ENCODE measurements at regions not wholly inside any gene's neighbourhood (a gene's known extent, or its start where the extent isn't known, plus 50 kb on each side); places are given as distances from the start of the nearest gene placed in this dataset.

DNA sequence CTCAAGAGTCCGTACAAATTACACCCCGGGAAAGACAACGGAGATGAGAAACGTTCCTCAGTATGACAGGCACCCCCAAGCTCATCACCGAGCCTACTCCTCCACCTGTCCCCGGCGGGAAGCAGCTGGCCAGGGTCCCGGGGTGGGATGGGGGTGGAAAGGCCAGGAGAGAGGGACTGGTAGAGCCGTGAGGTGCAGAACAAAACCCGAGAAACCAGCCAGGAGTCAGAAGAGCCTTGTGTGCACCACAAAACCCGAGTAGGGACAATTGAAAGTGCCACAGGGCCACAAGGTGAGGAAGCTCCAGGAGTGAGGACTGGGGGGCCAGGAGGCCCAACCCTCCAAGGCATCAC lies 75.5 kb upstream of the SALL3 start:
- no peak overlapping the region for H3K4me3 ChIP-seq (ENCODE audit: control insufficient read depth, low read depth, low read length)
- DNase-seq (ENCODE audit: low read depth) = no peak
- TF ChIP-seq, protein P1, sequence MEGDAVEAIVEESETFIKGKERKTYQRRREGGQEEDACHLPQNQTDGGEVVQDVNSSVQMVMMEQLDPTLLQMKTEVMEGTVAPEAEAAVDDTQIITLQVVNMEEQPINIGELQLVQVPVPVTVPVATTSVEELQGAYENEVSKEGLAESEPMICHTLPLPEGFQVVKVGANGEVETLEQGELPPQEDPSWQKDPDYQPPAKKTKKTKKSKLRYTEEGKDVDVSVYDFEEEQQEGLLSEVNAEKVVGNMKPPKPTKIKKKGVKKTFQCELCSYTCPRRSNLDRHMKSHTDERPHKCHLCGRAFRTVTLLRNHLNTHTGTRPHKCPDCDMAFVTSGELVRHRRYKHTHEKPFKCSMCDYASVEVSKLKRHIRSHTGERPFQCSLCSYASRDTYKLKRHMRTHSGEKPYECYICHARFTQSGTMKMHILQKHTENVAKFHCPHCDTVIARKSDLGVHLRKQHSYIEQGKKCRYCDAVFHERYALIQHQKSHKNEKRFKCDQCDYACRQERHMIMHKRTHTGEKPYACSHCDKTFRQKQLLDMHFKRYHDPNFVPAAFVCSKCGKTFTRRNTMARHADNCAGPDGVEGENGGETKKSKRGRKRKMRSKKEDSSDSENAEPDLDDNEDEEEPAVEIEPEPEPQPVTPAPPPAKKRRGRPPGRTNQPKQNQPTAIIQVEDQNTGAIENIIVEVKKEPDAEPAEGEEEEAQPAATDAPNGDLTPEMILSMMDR (IDR thresholded peaks at IDR 0.05; ENCODE audit: control insufficient read depth, insufficient read depth, low read depth, low read length, missing control alignments) = no peak

DNA sequence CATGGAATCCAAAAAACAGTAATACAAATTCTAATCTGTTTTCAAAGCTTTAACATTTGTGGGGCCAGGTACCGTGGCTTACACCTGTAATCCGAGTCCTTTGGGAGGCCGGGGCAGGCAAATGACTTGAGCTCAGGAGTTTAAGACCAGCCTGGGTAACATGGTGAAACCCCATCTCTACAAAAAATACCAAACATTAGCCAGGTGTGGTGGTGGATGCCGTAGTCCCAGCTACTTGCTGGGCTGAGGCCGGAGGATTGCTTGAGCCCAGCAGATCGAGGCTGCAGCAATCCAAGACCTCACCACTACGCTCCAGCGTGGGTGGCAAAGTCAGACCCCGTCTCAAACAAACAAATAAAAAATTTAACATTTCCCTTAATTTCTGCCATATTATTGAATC lies 74.3 kb upstream of the SALL3 start:
- no peak for DNase-seq (ENCODE audit: low read depth)
- TF ChIP-seq, protein P1 (IDR thresholded peaks at IDR 0.05; ENCODE audit: control insufficient read depth, insufficient read depth, low read depth, low read length, missing control alignments) = no peak
- H3K4me3 ChIP-seq (ENCODE audit: control insufficient read depth, low read depth, low read length) = no peak overlapping the region

DNA sequence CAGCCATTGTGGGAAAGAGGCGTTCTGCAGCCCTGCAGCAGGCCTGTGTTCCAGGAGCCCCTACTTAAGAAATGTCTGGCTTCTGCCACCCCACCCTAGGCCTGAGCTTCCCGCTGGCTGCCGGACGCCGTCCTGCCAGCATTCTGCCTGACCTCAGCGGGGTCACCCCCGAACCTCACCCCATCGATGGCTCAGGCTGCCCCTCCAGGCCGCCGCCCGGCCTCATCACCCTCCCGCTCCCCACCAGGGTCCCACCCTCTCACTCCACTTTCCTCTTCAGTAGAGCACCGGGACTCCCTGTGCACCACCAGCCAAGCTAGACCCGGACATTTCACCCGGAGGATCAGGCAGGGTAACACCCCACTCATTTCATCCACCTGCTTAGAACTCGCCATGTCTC lies 73.6 kb upstream of the SALL3 start:
- no peak overlapping the region for H3K4me3 ChIP-seq (ENCODE audit: control insufficient read depth, low read depth, low read length)
- TF ChIP-seq, protein P1 (IDR thresholded peaks at IDR 0.05; ENCODE audit: control insufficient read depth, insufficient read depth, low read depth, low read length, missing control alignments) = no peak
- no peak for DNase-seq (ENCODE audit: low read depth)

DNA sequence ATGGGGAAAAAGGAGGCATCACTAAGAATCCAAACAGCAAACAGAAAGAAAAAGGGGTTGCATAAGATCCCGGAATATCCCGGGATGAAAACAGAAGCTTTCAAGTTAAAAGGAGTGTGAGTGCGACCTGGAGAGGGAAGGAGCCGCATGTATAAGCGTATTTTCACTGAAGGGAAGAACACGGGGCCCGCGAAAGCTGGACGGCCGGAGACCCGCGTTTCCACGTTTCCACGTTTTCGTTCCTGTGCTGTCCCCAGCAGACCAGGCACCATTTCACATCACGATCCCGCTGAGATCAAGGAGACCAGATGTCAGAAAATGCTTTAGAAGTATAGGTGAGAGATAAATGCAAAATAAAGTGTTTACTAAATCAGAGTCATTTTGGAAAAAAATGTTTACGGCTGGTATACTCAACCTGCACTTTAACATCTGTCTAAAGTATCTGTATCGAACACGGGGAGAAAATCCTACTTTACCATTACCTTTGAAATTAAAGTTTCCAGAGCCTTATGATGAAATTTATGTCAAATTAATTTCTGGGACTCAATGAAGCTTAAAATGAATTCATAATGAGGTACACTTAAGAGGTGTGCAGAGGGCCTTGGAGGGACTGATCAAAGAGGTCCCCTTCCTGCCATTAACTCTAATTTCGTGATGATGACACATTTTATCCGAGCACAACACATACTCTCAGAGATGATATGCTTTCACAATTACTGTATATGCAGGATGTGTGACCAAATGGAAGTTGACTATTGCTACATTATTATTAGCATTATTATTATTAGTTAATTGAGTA lies 71.0 kb upstream of the SALL3 start:
- no peak overlapping the region for H3K4me3 ChIP-seq (ENCODE audit: control insufficient read depth, low read depth, low read length)
- DNase-seq (ENCODE audit: low read depth) = no peak
- TF ChIP-seq, protein P1 (IDR thresholded peaks at IDR 0.05; ENCODE audit: control insufficient read depth, insufficient read depth, low read depth, low read length, missing control alignments) = no peak

DNA sequence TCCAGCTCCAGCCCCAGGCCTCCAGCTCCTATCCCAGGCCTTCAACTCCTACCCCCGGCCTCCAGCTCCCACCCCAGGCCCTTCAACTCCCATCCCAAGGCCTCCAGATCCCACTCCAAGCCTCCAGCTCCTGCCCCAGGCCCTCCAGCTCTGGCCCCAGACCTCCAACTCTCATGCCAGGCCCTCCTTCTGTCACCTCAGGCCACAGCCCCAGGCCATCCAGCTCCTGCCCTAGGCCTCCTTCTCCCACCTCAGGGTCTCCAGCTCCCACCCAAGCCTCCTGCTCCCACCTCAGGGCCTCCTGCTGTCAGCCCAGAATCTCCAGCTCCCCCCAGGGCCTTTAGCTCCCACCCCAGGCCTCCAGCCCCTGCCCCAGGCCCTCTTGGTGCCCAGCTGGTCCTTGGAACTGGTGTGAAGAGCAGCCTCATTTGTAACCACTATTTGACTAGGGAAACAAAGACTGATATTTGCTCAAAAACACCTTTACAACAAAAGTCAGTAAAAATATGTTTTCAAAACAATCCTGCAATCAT lies 67.8 kb upstream of the SALL3 start:
- TF ChIP-seq, protein P1 (IDR thresholded peaks at IDR 0.05; ENCODE audit: control insufficient read depth, insufficient read depth, low read depth, low read length, missing control alignments) = no peak
- DNase-seq (ENCODE audit: low read depth) = no peak
- H3K4me3 ChIP-seq (ENCODE audit: control insufficient read depth, low read depth, low read length) = no peak overlapping the region

DNA sequence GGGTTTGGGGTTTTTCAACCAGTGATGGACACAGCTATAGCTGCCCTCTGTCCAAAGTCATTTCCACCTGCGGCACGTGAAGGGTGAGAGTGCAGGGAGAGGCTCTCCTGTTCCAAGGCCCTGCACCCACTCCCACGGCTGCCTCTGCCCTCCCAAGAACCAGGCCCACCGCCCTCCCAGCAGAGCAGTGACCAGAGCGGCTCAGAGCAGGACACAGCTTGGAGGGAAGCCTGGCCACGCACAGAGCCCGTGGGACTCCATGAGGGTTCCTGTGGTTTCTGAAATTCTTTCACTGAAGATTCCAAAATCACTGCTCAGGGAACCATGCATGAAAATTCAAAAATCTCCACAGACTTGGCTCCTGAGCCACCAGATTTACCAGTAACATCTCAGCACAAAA lies 67.3 kb upstream of the SALL3 start:
- TF ChIP-seq, protein P1 (IDR thresholded peaks at IDR 0.05; ENCODE audit: control insufficient read depth, insufficient read depth, low read depth, low read length, missing control alignments) = no peak
- DNase-seq (ENCODE audit: low read depth) = no peak

More for the DNA sequence above, 67.3 kb upstream of the SALL3 start:
- no peak overlapping the region for H3K4me3 ChIP-seq (ENCODE audit: control insufficient read depth, low read depth, low read length)

All from AG09309 (cell line).